SU-DHL-6 (cell line): ENCODE measurements at regions not wholly inside any gene's neighbourhood (a gene's known extent, or its start where the extent isn't known, plus 50 kb on each side); places are given as distances from the start of the nearest gene placed in this dataset.

Experiments
- H2AFZ ChIP-seq: fragments of 200-600 bp; sonication (generic); 2 replicates; pipeline ENCODE4 v1.6.1; 2014; ENCODE audit warnings: low read depth, mild to moderate bottlenecking, moderate library complexity, mixed read lengths, antibody characterized with exemption, low read length; ENCODE audit not compliant: severe bottlenecking
- H3F3A ChIP-seq: fragments of 200-600 bp; shearing (Covaris generic); 2 replicates; pipeline ENCODE4 v1.6.0; 2016; ENCODE audit warnings: antibody characterized with exemption, mild to moderate bottlenecking; ENCODE audit not compliant: insufficient read depth
- H3K27ac ChIP-seq: fragments of 200-600 bp; sonication (generic); 2 replicates; pipeline ENCODE4 v1.5.1; 2016; ENCODE audit warnings: low read depth, mild to moderate bottlenecking, low read length, moderate library complexity, mixed read lengths
- H3K27me3 ChIP-seq: fragments of 200-600 bp; sonication (generic), shearing (Covaris generic); 2 replicates; pipeline ENCODE4 v1.6.0; 2014; ENCODE audit warnings: mild to moderate bottlenecking, low read length
- H3K36me3 ChIP-seq: fragments of 200-600 bp; sonication (generic); 2 replicates; pipeline ENCODE4 v1.6.1; 2014; ENCODE audit warnings: mild to moderate bottlenecking, low read length, mixed read lengths
- H3K4me2 ChIP-seq: fragments of 300-600, 200-600 bp; shearing (Covaris generic), sonication (generic); 2 replicates; pipeline ENCODE4 v1.6.0; 2014; ENCODE audit warnings: low read length, low read depth, mild to moderate bottlenecking; ENCODE audit not compliant: poor library complexity, severe bottlenecking
- H3K4me3 ChIP-seq: fragments of 200-600 bp; sonication (generic); 2 replicates; pipeline ENCODE4 v1.5.1; 2014; ENCODE audit warnings: antibody characterized with exemption, low read length, mild to moderate bottlenecking, mixed read lengths; ENCODE audit not compliant: insufficient read depth, poor library complexity, severe bottlenecking
- H3K79me2 ChIP-seq: fragments of 200-600 bp; sonication (generic); 2 replicates; pipeline ENCODE4 v1.6.1; 2014; ENCODE audit warnings: mild to moderate bottlenecking, low read length, moderate library complexity; ENCODE audit not compliant: insufficient read depth
- H3K9ac ChIP-seq: fragments of 200-600 bp; sonication (generic); 2 replicates; pipeline ENCODE4 v1.7.0; 2014; ENCODE audit warnings: mild to moderate bottlenecking, low read length
- H3K9me2 ChIP-seq: fragments of 200-600 bp; sonication (generic); replicated peaks from 2 replicates; pipeline ENCODE4 v1.6.1; 2014; ENCODE audit warnings: low read length; ENCODE audit not compliant: insufficient read depth
- H3K9me3 ChIP-seq: fragments of 200-600 bp; sonication (generic); 2 replicates; pipeline ENCODE4 v1.6.1; 2014; ENCODE audit warnings: low read length, mixed read lengths; ENCODE audit not compliant: insufficient read depth
- H4K20me1 ChIP-seq: fragments of 200-600 bp; sonication (generic); 2 replicates; pipeline ENCODE4 v1.6.1; 2014; ENCODE audit warnings: low read depth, mild to moderate bottlenecking, antibody characterized with exemption, low read length, moderate library complexity, mixed read lengths
- CTCF ChIP-seq: fragments of 200-600 bp; sonication (generic); IDR thresholded peaks from one replicate; pipeline ENCODE4 v1.5.1; 2017; ENCODE audit warnings: antibody characterized with exemption, mild to moderate bottlenecking, low read length, moderate library complexity; ENCODE audit not compliant: insufficient read depth, poor library complexity, severe bottlenecking
- EZH2phosphoT487 ChIP-seq: fragments of 200-600 bp; sonication (generic), shearing (Covaris generic); conservative IDR thresholded peaks from 2 replicates; pipeline ENCODE4 v1.6.1; 2018; ENCODE audit warnings: mild to moderate bottlenecking, antibody characterized with exemption, low read length, moderate library complexity, mixed read lengths

- Histone ChIP-seq H4K20me1 (no peaks in the 10 kb centered on the region), H3K9me3 (no peaks in the 10 kb centered on the region), H3K79me2 (no peaks in the 10 kb centered on the region), H3K27me3 (no peaks in the 10 kb centered on the region), H3K4me3 (no peak overlapping the region), H3K36me3 (no peaks in the 10 kb centered on the region), H3K9ac (no peak overlapping the region), H3K27ac (no peak overlapping the region), H3K4me2 (no peak overlapping the region), H2AFZ (no peak overlapping the region), H3F3A (no peaks in the 10 kb centered on the region), H3K9me2 (no peaks in the 10 kb centered on the region)
- TF ChIP-seq EZH2phosphoT487 (no peak), CTCF (no peak)
Measured at GRCh38 chr5:68587171-68587570, 371.6 kb downstream of the PIK3R1 start.

GRCh38 chr5:68591850-68592249 lies 376.3 kb downstream of the PIK3R1 start:
- Histone ChIP-seq H2AFZ (no peak overlapping the region), H3K36me3 (no peaks in the 10 kb centered on the region), H4K20me1 (no peaks in the 10 kb centered on the region), H3K9ac (no peak overlapping the region), H3K27me3 (no peaks in the 10 kb centered on the region), H3F3A (no peaks in the 10 kb centered on the region), H3K27ac (no peak overlapping the region), H3K4me3 (no peak overlapping the region), H3K4me2 (no peak overlapping the region), H3K79me2 (no peaks in the 10 kb centered on the region), H3K9me3 (no peaks in the 10 kb centered on the region), H3K9me2 (no peaks in the 10 kb centered on the region)
- no peak for TF ChIP-seq EZH2phosphoT487
- no peak for TF ChIP-seq CTCF

- Histone ChIP-seq H3K9me2 (no peaks in the 10 kb centered on the region), H3K4me3 (no peak overlapping the region), H2AFZ (no peak overlapping the region), H3K36me3 (no peaks in the 10 kb centered on the region), H4K20me1 (no peaks in the 10 kb centered on the region), H3K27ac (no peak overlapping the region), H3F3A (no peaks in the 10 kb centered on the region), H3K79me2 (no peaks in the 10 kb centered on the region), H3K9ac (no peak overlapping the region), H3K27me3 (no peaks in the 10 kb centered on the region), H3K4me2 (no peak overlapping the region), H3K9me3 (no peaks in the 10 kb centered on the region)
- no peak for TF ChIP-seq CTCF
- TF ChIP-seq EZH2phosphoT487: no peak
Measured at GRCh38 chr5:68592351-68592750, 376.8 kb downstream of the PIK3R1 start.

GRCh38 chr5:68593211-68593671 lies 377.7 kb downstream of the PIK3R1 start:
- H3K9me3 ChIP-seq: no peaks in the 10 kb centered on the region
- H3K4me2 ChIP-seq: no peak overlapping the region
- no peaks in the 10 kb centered on the region for H3K79me2 ChIP-seq
- no peak for TF ChIP-seq EZH2phosphoT487
- no peak for TF ChIP-seq CTCF
- H4K20me1 ChIP-seq: no peaks in the 10 kb centered on the region
- no peak overlapping the region for H3K27ac ChIP-seq
- H3F3A ChIP-seq: no peaks in the 10 kb centered on the region
- H3K27me3 ChIP-seq: no peaks in the 10 kb centered on the region
- H3K9ac ChIP-seq: no peak overlapping the region
- H3K4me3 ChIP-seq: no peak overlapping the region
- no peaks in the 10 kb centered on the region for H3K9me2 ChIP-seq
- no peak overlapping the region for H2AFZ ChIP-seq
- no peaks in the 10 kb centered on the region for H3K36me3 ChIP-seq
